NCI-H2107 treated with DMSO at 0.1 percent for 48 hours (cell line): ENCODE measurements at regions not wholly inside any gene's neighbourhood (a gene's known extent, or its start where the extent isn't known, plus 50 kb on each side); places are given as distances from the start of the nearest gene placed in this dataset.
"Not testable (repeated sequence)": the region's sequence is repeated elsewhere in the genome, so short reads cannot be mapped to it uniquely, and the experiment has no call there.

Experiments used
- DNase-seq: peaks from one replicate; lab custom pipeline; 2025; ENCODE audit not compliant: unreplicated experiment; lab: John Stamatoyannopoulos, UW

GRCh38 chr7:67878808-67879207 lies 882.2 kb downstream of the TYW1 start:
- DNase-seq = no peak

GRCh38 chr7:67882843-67883242 lies 886.2 kb downstream of the TYW1 start:
- no peak for DNase-seq

GRCh38 chr7:67890316-67890715 lies 893.7 kb downstream of the TYW1 start:
- no peak for DNase-seq

GRCh38 chr7:67894746-67895145 lies 898.1 kb downstream of the TYW1 start:
- no peak for DNase-seq

GRCh38 chr7:67896721-67897120 lies 900.1 kb downstream of the TYW1 start:
- no peak for DNase-seq

- DNase-seq = no peak
Measured at GRCh38 chr7:67900456-67900855, 903.8 kb downstream of the TYW1 start.

- DNase-seq = no peak
Measured at GRCh38 chr7:67901808-67902480, 905.3 kb downstream of the TYW1 start.

- no peak for DNase-seq
Measured at GRCh38 chr7:67907792-67908191, 911.2 kb downstream of the TYW1 start.

GRCh38 chr7:67912437-67912836 lies 915.8 kb downstream of the TYW1 start:
- DNase-seq = no peak

- DNase-seq = no peak
Measured at GRCh38 chr7:67913604-67914003, 917.0 kb downstream of the TYW1 start.

- not testable (repeated sequence) for DNase-seq
Measured at GRCh38 chr7:67916111-67916510, 919.5 kb downstream of the TYW1 start.

- DNase-seq = no peak
Measured at GRCh38 chr7:67916571-67917436, 920.2 kb downstream of the TYW1 start.

- no peak for DNase-seq
Measured at GRCh38 chr7:67917437-67917755, 920.8 kb downstream of the TYW1 start.

- no peak for DNase-seq
Measured at GRCh38 chr7:67918158-67918557, 921.5 kb downstream of the TYW1 start.

GRCh38 chr7:67923286-67923685 lies 926.7 kb downstream of the TYW1 start:
- no peak for DNase-seq

- no peak for DNase-seq
Measured at GRCh38 chr7:67928141-67928540, 931.5 kb downstream of the TYW1 start.

GRCh38 chr7:67936447-67936846 lies 939.8 kb downstream of the TYW1 start:
- not testable (repeated sequence) for DNase-seq

GRCh38 chr7:67940400-67940799 lies 943.8 kb downstream of the TYW1 start:
- no peak for DNase-seq

GRCh38 chr7:67947191-67947590 lies 950.6 kb downstream of the TYW1 start:
- DNase-seq = no peak

- DNase-seq = no peak
Measured at GRCh38 chr7:67947646-67948045, 951.0 kb downstream of the TYW1 start.

GRCh38 chr7:67950321-67951083 lies 953.9 kb downstream of the TYW1 start:
- DNase-seq = no peak

- DNase-seq = no peak
Measured at GRCh38 chr7:67955061-67955460, 958.4 kb downstream of the TYW1 start.
